ENCODE measurements at regions not wholly inside any gene's neighbourhood (a gene's known extent, or its start where the extent isn't known, plus 50 kb on each side); places are given as distances from the start of the nearest gene placed in this dataset.

GRCh38 chr13:47499358-47500150 lies 501.5 kb downstream of the SUCLA2 start:
- DNase-seq: no peak

GRCh38 chr13:47484548-47484947 lies 516.5 kb downstream of the SUCLA2 start:
- no peak for DNase-seq

GRCh38 chr13:47481536-47481935 lies 519.5 kb downstream of the SUCLA2 start:
- no peak for DNase-seq

GRCh38 chr13:47480951-47481350 lies 520.1 kb downstream of the SUCLA2 start:
- no peak for DNase-seq

- DNase-seq: no peak
Measured at GRCh38 chr13:47480121-47480520, 521.0 kb downstream of the SUCLA2 start.

GRCh38 chr13:47478985-47479384 lies 522.1 kb downstream of the SUCLA2 start:
- no peak for DNase-seq

- DNase-seq: no peak
Measured at GRCh38 chr13:47475441-47475948, 525.6 kb downstream of the SUCLA2 start.

- no peak for DNase-seq
Measured at GRCh38 chr13:47474839-47475238, 526.2 kb downstream of the SUCLA2 start.

GRCh38 chr13:47474326-47474725 lies 526.7 kb downstream of the SUCLA2 start:
- DNase-seq: no peak

GRCh38 chr13:47472516-47472915 lies 528.6 kb downstream of the SUCLA2 start:
- no peak for DNase-seq

GRCh38 chr13:47463726-47464125 lies 537.3 kb downstream of the SUCLA2 start:
- no peak for DNase-seq

- DNase-seq: no peak
Measured at GRCh38 chr13:47463002-47463401, 538.1 kb downstream of the SUCLA2 start.

GRCh38 chr13:47461816-47462215 lies 539.3 kb downstream of the SUCLA2 start:
- no peak for DNase-seq

- DNase-seq: no peak
Measured at GRCh38 chr13:47459512-47459911, 541.6 kb downstream of the SUCLA2 start.

GRCh38 chr13:47457626-47458025 lies 543.4 kb downstream of the SUCLA2 start:
- DNase-seq: no peak

- no peak for DNase-seq
Measured at GRCh38 chr13:47455626-47456025, 545.4 kb downstream of the SUCLA2 start.

- DNase-seq: no peak
Measured at GRCh38 chr13:47454986-47455385, 546.1 kb downstream of the SUCLA2 start.

- DNase-seq: no peak
Measured at GRCh38 chr13:47437406-47437805, 540.6 kb upstream of the HTR2A start.

- no peak for DNase-seq
Measured at GRCh38 chr13:47433461-47434005, 536.7 kb upstream of the HTR2A start.

- no peak for DNase-seq
Measured at GRCh38 chr13:47426126-47426849, 529.4 kb upstream of the HTR2A start.

GRCh38 chr13:47421525-47421924 lies 524.7 kb upstream of the HTR2A start:
- no peak for DNase-seq

- DNase-seq: no peak
Measured at GRCh38 chr13:47420568-47420967, 523.7 kb upstream of the HTR2A start.

- DNase-seq: no peak
Measured at GRCh38 chr13:47420020-47420419, 523.2 kb upstream of the HTR2A start.

Data from stimulated activated naive CD4-positive, alpha-beta T cell (primary cell).